GM12874 (cell line): ENCODE measurements at regions not wholly inside any gene's neighbourhood (a gene's known extent, or its start where the extent isn't known, plus 50 kb on each side); places are given as distances from the start of the nearest gene placed in this dataset.

ENCODE experiments used
- TF ChIP-seq, protein P1 (sequence below): IDR thresholded peaks from 2 replicates; pipeline ENCODE4 v1.5.1; 2011; ENCODE audit warnings: low read depth, mild to moderate bottlenecking, control low read depth, low read length, moderate library complexity; ENCODE audit not compliant: insufficient read depth

DNA sequence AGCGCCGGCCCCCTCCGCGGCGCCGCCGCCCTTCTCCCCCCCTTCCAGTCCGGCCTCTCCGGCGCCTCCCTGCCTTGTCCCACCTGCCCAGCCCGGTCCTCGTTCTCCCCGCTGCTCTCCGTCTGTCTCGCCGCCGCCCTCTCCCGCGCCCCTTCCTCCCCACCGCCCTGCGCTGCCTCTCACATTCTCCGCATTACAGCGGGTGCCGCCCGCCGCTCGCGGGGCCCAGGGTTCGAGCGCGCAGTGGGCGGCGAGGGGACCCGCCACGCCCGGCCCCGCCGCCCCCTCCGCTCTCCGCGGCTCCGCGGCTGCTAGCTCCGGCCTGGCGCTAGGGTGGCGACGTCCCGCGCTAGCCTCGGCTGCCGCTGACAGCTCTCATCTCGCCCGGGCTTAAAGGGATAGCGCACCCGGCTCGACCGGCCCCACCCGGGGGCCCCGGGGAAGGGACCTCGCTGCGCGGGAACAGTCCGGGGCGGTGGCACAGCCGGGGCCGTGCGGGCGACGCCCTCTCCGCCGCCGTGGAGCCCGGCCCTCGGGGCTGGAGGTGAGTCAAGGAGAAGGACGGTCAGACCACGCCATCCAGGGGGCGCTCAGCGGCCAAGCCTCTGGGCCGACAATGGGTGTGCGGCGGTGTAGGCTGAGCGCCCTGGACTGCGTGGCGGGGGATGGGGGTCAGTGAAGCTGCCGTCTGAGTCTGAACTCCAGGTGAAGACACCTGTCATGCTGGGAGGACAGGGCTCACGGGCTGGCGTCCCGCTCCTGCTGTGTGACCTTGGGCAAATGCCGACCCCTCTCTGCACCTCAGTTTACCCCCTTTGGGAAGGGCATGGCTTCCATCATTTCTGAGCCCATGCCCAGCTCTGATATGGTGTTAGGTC is 187.4 kb upstream of the LINGO1 start:
- TF ChIP-seq, protein P1, sequence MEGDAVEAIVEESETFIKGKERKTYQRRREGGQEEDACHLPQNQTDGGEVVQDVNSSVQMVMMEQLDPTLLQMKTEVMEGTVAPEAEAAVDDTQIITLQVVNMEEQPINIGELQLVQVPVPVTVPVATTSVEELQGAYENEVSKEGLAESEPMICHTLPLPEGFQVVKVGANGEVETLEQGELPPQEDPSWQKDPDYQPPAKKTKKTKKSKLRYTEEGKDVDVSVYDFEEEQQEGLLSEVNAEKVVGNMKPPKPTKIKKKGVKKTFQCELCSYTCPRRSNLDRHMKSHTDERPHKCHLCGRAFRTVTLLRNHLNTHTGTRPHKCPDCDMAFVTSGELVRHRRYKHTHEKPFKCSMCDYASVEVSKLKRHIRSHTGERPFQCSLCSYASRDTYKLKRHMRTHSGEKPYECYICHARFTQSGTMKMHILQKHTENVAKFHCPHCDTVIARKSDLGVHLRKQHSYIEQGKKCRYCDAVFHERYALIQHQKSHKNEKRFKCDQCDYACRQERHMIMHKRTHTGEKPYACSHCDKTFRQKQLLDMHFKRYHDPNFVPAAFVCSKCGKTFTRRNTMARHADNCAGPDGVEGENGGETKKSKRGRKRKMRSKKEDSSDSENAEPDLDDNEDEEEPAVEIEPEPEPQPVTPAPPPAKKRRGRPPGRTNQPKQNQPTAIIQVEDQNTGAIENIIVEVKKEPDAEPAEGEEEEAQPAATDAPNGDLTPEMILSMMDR, result 0 out of 2 replicates have a peak, but pooled peaks have one; percentile 13

DNA sequence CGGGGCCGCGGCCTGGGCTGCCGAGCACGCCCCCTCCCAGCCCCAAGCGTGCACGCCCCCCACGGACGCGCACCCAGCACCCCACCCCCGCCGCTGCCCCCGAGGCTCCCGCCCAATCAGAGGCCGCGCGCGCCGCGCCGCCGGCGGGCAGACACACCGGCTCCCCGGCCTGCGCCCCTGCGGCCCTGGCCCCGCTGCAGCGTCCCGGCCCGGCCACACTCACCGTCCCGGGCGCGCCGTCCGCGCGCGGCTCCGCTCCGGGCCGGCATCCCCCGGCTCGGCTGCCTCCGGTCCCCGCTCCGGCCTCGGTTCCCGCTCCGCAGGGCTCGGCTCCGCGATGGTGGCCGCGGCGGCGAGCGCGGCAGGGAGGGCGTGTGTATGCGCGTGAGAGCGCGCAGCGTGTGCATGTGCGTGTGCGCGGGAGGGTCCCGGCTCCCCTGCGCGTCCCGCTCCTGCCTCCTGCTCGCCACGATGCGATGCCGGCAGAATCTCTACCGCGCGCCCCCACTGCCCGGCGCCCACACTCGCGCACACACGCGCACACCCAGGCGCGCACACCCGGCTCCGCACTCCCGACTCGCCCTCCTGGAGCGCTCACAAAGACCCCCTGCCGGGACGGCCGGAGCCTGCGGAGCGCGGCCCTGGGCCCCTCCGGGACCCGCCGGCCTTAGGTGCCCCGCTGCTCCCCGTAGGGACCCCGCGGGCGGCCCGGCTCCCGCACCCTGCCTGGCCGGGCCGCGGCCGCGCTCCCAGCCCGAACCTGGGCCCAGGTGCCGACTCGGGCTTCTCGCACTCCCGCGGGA is 186.5 kb upstream of the LINGO1 start:
- TF ChIP-seq, protein P1, result no peak

DNA sequence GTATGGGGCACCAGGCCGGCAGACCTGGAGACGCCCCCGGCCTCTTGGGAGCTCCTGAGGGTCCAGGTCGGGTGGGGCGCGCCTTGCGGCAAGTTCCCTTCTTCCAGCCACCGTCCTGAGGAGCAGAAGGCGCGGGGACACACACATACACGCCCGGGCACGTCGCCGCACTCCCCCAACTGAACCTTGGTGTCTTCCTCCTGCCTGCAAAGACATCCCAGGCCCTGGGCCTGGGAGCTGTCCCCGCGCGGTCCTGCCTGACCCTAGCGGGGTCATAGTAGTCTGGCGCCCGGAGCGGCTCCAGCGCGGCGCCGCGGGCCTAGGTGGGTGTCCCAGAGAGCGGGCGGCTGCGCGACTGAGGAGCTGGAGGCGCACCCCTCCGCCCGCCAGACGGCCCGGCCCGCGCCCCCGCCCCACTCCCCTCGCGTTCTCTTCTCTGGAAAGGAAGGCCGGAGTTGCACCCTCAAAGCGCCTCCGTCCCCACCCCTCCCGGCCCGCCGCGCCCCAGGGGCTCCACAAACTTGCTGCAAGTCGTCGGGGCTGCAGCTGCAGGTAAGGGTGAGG is 185.9 kb upstream of the LINGO1 start:
- TF ChIP-seq, protein P1, result no peak

DNA sequence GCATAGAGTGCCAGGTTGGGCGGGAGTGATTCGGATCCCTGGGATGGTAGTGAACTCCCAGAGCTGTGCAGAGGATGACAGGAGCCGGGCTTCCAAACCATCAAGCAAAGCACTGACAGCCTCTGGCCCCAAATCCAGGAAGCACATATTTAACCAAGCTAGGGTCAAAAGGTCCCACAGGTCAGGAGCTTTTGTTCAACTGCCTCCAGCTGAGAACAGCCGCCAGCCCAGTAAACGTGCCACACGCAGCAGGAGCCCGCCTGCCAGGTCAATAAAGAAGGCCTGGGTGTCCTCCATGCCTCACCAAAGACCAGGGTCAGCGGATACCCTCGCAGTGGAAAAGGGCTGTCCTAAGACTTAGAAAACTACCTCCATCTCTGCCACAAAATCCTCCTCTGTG is 184.7 kb upstream of the LINGO1 start:
- TF ChIP-seq, protein P1, result no peak

DNA sequence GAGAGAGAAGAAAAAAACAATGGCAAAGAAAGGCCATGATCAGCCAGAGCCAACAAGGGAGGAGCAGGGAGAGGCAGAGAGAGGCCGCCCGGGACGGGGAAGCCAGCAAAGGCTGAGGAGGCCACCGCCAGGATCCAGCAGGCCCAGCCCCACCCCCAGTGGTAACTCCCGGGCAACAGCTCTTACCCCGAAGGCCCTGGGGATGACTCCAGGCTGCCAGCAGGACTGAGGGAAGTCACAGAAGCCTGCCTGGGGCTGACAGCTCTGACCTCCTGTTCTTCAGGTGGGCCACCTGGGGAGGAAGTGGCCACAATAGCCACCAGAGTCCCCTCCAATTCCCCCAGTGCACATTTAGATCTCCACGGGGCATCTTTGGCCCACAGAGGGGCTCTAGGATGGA is 184.3 kb upstream of the LINGO1 start:
- TF ChIP-seq, protein P1, result no peak

DNA sequence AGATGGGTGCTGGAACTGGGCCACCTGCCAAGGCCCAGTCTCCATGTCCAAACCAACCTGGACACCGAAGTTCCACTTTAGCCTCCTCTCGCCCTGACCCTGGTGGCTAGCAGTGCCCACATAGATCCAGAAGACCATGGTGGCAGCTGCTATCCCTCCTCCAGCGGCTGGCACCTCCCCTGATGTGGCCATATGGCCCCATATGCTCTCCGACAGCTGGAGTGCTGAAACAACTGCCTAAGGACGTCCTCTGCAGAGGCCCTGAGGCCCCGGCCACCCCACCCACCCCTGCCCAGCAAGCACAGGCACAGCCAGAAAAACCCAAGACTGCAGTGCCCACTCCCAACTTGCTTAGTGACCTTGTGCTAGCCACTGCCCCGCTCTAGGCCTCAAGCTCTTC is 182.3 kb upstream of the LINGO1 start:
- TF ChIP-seq, protein P1, result no peak

DNA sequence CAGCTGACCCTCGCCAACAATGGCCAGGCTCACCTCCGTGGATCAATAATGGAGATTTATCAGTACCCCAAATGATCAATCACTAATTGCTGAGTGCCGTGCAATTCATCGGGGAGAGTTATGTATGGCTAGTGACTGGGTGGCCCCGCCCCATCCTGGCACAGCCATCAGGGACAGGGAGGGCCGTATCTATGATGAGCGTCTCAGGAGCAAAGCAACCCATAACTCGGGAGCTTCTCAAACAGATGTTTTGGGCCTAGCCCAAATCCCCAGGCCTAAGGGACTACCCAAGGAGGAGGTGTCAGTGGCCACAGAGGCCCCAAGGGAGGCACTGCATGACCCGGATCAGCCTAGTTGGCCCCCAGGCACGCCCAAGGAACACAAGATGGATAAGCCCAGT is 180.0 kb upstream of the LINGO1 start:
- TF ChIP-seq, protein P1, result no peak
